ENCODE measurements at regions not wholly inside any gene's neighbourhood (a gene's known extent, or its start where the extent isn't known, plus 50 kb on each side); places are given as distances from the start of the nearest gene placed in this dataset.

GRCh38 chr14:100656996-100657395 lies 69.7 kb upstream of the DLK1 start:
- TF ChIP-seq CTCF (IDR thresholded peaks at IDR 0.05) (no peak), POLR2A (IDR thresholded peaks at IDR 0.05; ENCODE audit: low read length) (no peak)

All from A549 (cell line).